ENCODE measurements at regions not wholly inside any gene's neighbourhood (a gene's known extent, or its start where the extent isn't known, plus 50 kb on each side); places are given as distances from the start of the nearest gene placed in this dataset.

GRCh38 chr12:65584016-65584415, 240.3 kb upstream of the HMGA2 start:
- Histone ChIP-seq H3K36me3 (no peaks in the 10 kb centered on the region), H3K27me3 (no peaks in the 10 kb centered on the region), H3K9me3 (no peaks in the 10 kb centered on the region), H3K4me3 (no peak overlapping the region)
- no peak for DNase-seq

- H3K36me3 ChIP-seq = no peaks in the 10 kb centered on the region
- H3K4me3 ChIP-seq = no peak overlapping the region
Observed at GRCh38 chr12:65585648-65586602, 238.4 kb upstream of the HMGA2 start.

GRCh38 chr12:65586796-65587195, 237.5 kb upstream of the HMGA2 start:
- no peaks in the 10 kb centered on the region for H3K27me3 ChIP-seq
- no peak overlapping the region for H3K4me3 ChIP-seq
- no peak for DNase-seq
- H3K9me3 ChIP-seq = no peaks in the 10 kb centered on the region
- H3K36me3 ChIP-seq = no peaks in the 10 kb centered on the region

More at GRCh38 chr12:65585648-65586602, 238.4 kb upstream of the HMGA2 start:
- DNase-seq = no peak
- Histone ChIP-seq H3K9me3 (no peaks in the 10 kb centered on the region), H3K27me3 (no peaks in the 10 kb centered on the region)

GRCh38 chr12:65590318-65590717, 234.0 kb upstream of the HMGA2 start:
- H3K27me3 ChIP-seq = no peaks in the 10 kb centered on the region
- DNase-seq = no peak
- no peak overlapping the region for H3K4me3 ChIP-seq
- no peaks in the 10 kb centered on the region for H3K36me3 ChIP-seq
- H3K9me3 ChIP-seq = no peaks in the 10 kb centered on the region

- no peak for DNase-seq
- Histone ChIP-seq H3K27me3 (no peaks in the 10 kb centered on the region), H3K36me3 (no peaks in the 10 kb centered on the region), H3K4me3 (no peak overlapping the region), H3K9me3 (no peaks in the 10 kb centered on the region)
Observed at GRCh38 chr12:65592416-65592815, 231.9 kb upstream of the HMGA2 start.

GRCh38 chr12:65593239-65593701, 231.0 kb upstream of the HMGA2 start:
- Histone ChIP-seq H3K36me3 (no peaks in the 10 kb centered on the region), H3K9me3 (no peaks in the 10 kb centered on the region), H3K4me3 (no peak overlapping the region), H3K27me3 (no peaks in the 10 kb centered on the region)
- DNase-seq = no peak

GRCh38 chr12:65594409-65594808, 229.9 kb upstream of the HMGA2 start:
- no peaks in the 10 kb centered on the region for H3K27me3 ChIP-seq
- no peak overlapping the region for H3K4me3 ChIP-seq
- DNase-seq = no peak
- H3K9me3 ChIP-seq = no peaks in the 10 kb centered on the region
- no peaks in the 10 kb centered on the region for H3K36me3 ChIP-seq

GRCh38 chr12:65595016-65595560, 229.2 kb upstream of the HMGA2 start:
- no peak for DNase-seq
- Histone ChIP-seq H3K27me3 (no peaks in the 10 kb centered on the region), H3K36me3 (no peaks in the 10 kb centered on the region), H3K4me3 (no peak overlapping the region), H3K9me3 (no peaks in the 10 kb centered on the region)

- H3K9me3 ChIP-seq = no peaks in the 10 kb centered on the region
- H3K4me3 ChIP-seq = no peak overlapping the region
- H3K36me3 ChIP-seq = no peaks in the 10 kb centered on the region
- no peak for DNase-seq
- H3K27me3 ChIP-seq = no peaks in the 10 kb centered on the region
Observed at GRCh38 chr12:65596514-65597091, 227.7 kb upstream of the HMGA2 start.

GRCh38 chr12:65597527-65597926, 226.8 kb upstream of the HMGA2 start:
- no peaks in the 10 kb centered on the region for H3K36me3 ChIP-seq
- H3K9me3 ChIP-seq = no peaks in the 10 kb centered on the region
- no peak for DNase-seq
- H3K27me3 ChIP-seq = no peaks in the 10 kb centered on the region
- H3K4me3 ChIP-seq = no peak overlapping the region

- Histone ChIP-seq H3K4me3 (no peak overlapping the region), H3K9me3 (no peaks in the 10 kb centered on the region), H3K27me3 (no peaks in the 10 kb centered on the region), H3K36me3 (no peaks in the 10 kb centered on the region)
- DNase-seq = no peak
Observed at GRCh38 chr12:65598688-65599087, 225.6 kb upstream of the HMGA2 start.

GRCh38 chr12:65602253-65602609, 222.1 kb upstream of the HMGA2 start:
- Histone ChIP-seq H3K36me3 (no peaks in the 10 kb centered on the region), H3K4me3 (0 out of 2 replicates have a peak overlapping the region, but pooled peaks have one; percentile 7), H3K27me3 (no peaks in the 10 kb centered on the region), H3K9me3 (peaks cover under 1% of the 10 kb centered on the region; the same call in 1 of the 2 replicates)
- DNase-seq = no peak

GRCh38 chr12:65602610-65603295, 221.5 kb upstream of the HMGA2 start:
- Histone ChIP-seq H3K36me3 (no peaks in the 10 kb centered on the region), H3K9me3 (peaks cover 5% of the 10 kb centered on the region; the same call in 1 of the 2 replicates), H3K4me3 (0 out of 2 replicates have a peak overlapping the region, but pooled peaks have one; percentile 14), H3K27me3 (no peaks in the 10 kb centered on the region)
- peak; percentile 81 for DNase-seq

- peak; percentile 80 for DNase-seq
- H3K4me3 ChIP-seq = 0 out of 2 replicates have a peak overlapping the region, but pooled peaks have one; percentile 14
- no peaks in the 10 kb centered on the region for H3K27me3 ChIP-seq
- H3K9me3 ChIP-seq = peaks cover 7% of the 10 kb centered on the region; the same call in 1 of the 2 replicates
- H3K36me3 ChIP-seq = no peaks in the 10 kb centered on the region
Observed at GRCh38 chr12:65603438-65604351, 220.6 kb upstream of the HMGA2 start.

- Histone ChIP-seq H3K9me3 (peaks cover 7% of the 10 kb centered on the region; the same call in 1 of the 2 replicates), H3K27me3 (no peaks in the 10 kb centered on the region), H3K36me3 (no peaks in the 10 kb centered on the region), H3K4me3 (no peak overlapping the region)
- no peak for DNase-seq
Observed at GRCh38 chr12:65605019-65605418, 219.3 kb upstream of the HMGA2 start.
